HepG2 (cell line): ENCODE measurements at regions not wholly inside any gene's neighbourhood (a gene's known extent, or its start where the extent isn't known, plus 50 kb on each side); places are given as distances from the start of the nearest gene placed in this dataset.

Experiments
- ATAC-seq: fragments of 200-7000 bp; cut with Tn5 transposase; 3 replicates; pipeline ENCODE4 v1.9.1; 2020; ENCODE audit warnings: mild to moderate bottlenecking, moderate library complexity
- BruUV-seq: library from RNA; stranded (reverse); fragments of 400-500 nt; replicated peaks from 2 replicates; lab custom pipeline; 2021; lab: Mats Ljungman, UMichigan
- CTCF ChIA-PET: fragments of 300-600 bp; formaldehyde crosslinking; extraction: SDS; loops from one replicate; lab custom pipeline; 2021; ENCODE audit warnings: low total read pairs, inconsistent platforms, low intra/inter-chr PET ratio; lab: Yijun Ruan, JAX
- POLR2A ChIA-PET: fragments of 350-600 bp; sonication (Branson Sonifier 250); formaldehyde crosslinking; loops from one replicate; lab custom pipeline; 2020; ENCODE audit warnings: antibody characterized with exemption, inconsistent platforms; lab: Yijun Ruan, JAX
- DNase-seq: peaks from one replicate; pipeline ENCODE4 v3.0.0-alpha.2; 2015; ENCODE audit warnings: low spot score
- FAIRE-seq: peaks from 3 replicates; lab custom pipeline; 2011; peaks lifted over from hg19 to GRCh38; lab: Jason Lieb, UNC
- H2AFZ ChIP-seq: one replicate; pipeline ENCODE4 v1.6.1; 2011; ENCODE audit warnings: low read length, inconsistent platforms
- H3K27ac ChIP-seq: fragments of 300-600 bp; 3 replicates; pipeline ENCODE4 v1.8.0; 2011; ENCODE audit warnings: mixed run types, mild to moderate bottlenecking, mixed read lengths, low read length, inconsistent platforms; ENCODE audit not compliant: insufficient read depth; ENCODE audit errors: extremely low read length
- H3K27me3 ChIP-seq, 2 experiments: fragments of 200-600 bp in 1 of 2; 2 replicates in 1 of 2; 3 replicates in 1 of 2; pipeline versions ENCODE4 v1.6.0 to v1.8.0; 2011; ENCODE audit warnings: low read length in 2 of 2, mild to moderate bottlenecking in 2 of 2, moderate library complexity in 2 of 2, inconsistent platforms in 1 of 2; ENCODE audit not compliant: insufficient read depth in 2 of 2, control insufficient read depth in 1 of 2
- H3K36me3 ChIP-seq, 2 experiments: fragments of 200-600 bp in 1 of 2; replicated peaks in 1 of 2; 2 replicates in 1 of 2; 3 replicates in 1 of 2; pipeline versions ENCODE4 v1.5.1 to v1.8.0; 2011; ENCODE audit warnings: low read length in 2 of 2, inconsistent platforms in 1 of 2; ENCODE audit not compliant: insufficient read depth in 2 of 2, control insufficient read depth in 1 of 2
- H3K4me1 ChIP-seq: 2 replicates; pipeline ENCODE4 v1.5.1; 2012; ENCODE audit warnings: low read length, inconsistent platforms; ENCODE audit not compliant: insufficient read depth
- H3K4me2 ChIP-seq: 2 replicates; pipeline ENCODE4 v1.6.0; 2011; ENCODE audit warnings: low read depth, low read length, inconsistent platforms
- H3K4me3 ChIP-seq, 3 experiments: fragments of 200-600 bp in 1 of 3; sonication (generic), shearing (Covaris generic) in 1 of 3; replicated peaks in 1 of 3; 2 replicates each; pipeline ENCODE4 v1.5.1; 2011 to 2016; ENCODE audit warnings: low read length in 3 of 3, inconsistent platforms in 2 of 3, low read depth in 2 of 3, mild to moderate bottlenecking in 2 of 3, control low read depth in 1 of 3, mixed read lengths in 1 of 3; ENCODE audit not compliant: insufficient read depth in 1 of 3
- H3K79me2 ChIP-seq: one replicate; pipeline ENCODE4 v1.6.1; 2011; ENCODE audit warnings: low read length, inconsistent platforms; ENCODE audit not compliant: insufficient read depth
- H3K9ac ChIP-seq: 2 replicates; pipeline ENCODE4 v1.6.0; 2011; ENCODE audit warnings: mild to moderate bottlenecking, low read depth, low read length, inconsistent platforms; ENCODE audit not compliant: insufficient read depth
- H3K9me3 ChIP-seq: 2 replicates; pipeline ENCODE4 v1.5.1; 2012; ENCODE audit warnings: mild to moderate bottlenecking, low read length
- H4K20me1 ChIP-seq: 2 replicates; pipeline ENCODE4 v1.6.0; 2011; ENCODE audit warnings: inconsistent platforms, mild to moderate bottlenecking, low read length, moderate library complexity; ENCODE audit not compliant: insufficient read depth
- MAFK ChIP-seq, 2 experiments: IDR thresholded peaks in 1 of 2; conservative IDR thresholded peaks in 1 of 2; 2 replicates each; pipeline ENCODE4 v1.6.1; 2011; ENCODE audit warnings: improper control_type of control experiment in 2 of 2, low read length in 2 of 2
- SSRP1 ChIP-seq: IDR thresholded peaks from 2 replicates; pipeline ENCODE4 v1.6.1; 2016; ENCODE audit warnings: control low read depth
- U2AF1 ChIP-seq: fragments of 200-400 bp; formaldehyde crosslinking; optimal IDR thresholded peaks from 2 replicates; pipeline ENCODE3; 2017; ENCODE audit warnings: mild to moderate bottlenecking, low read depth, low read length
- ZNF160 ChIP-seq: sonication (generic); formaldehyde crosslinking; IDR thresholded peaks from 2 replicates; pipeline ENCODE4 v1.8.0; 2022; ENCODE audit warnings: mild to moderate bottlenecking, inconsistent platforms, missing genetic modification reagents
- ZNF224 ChIP-seq: sonication (generic); formaldehyde crosslinking; IDR thresholded peaks from 2 replicates; pipeline ENCODE4 v1.5.0; 2020; ENCODE audit warnings: mild to moderate bottlenecking, missing genetic modification reagents
- ZNF720 ChIP-seq: sonication (generic); formaldehyde crosslinking; IDR thresholded peaks from 2 replicates; pipeline ENCODE4 v1.4.0; 2020; ENCODE audit warnings: missing genetic modification reagents
- ZSCAN29 ChIP-seq: sonication (generic); formaldehyde crosslinking; conservative IDR thresholded peaks from 2 replicates; pipeline ENCODE4 v1.4.0; 2020; ENCODE audit warnings: mild to moderate bottlenecking, missing genetic modification reagents
- WGBS: methylation state at CpG from one replicate; pipeline ENCODE4 v1.1.6; 2017; ENCODE audit warnings: low lambda C conversion rate; 5-methylcytosine and 5-hydroxymethylcytosine counted together
- in situ Hi-C: cut with HindIII; loops from 2 replicates; pipeline ENCODE4 v1.10.0; 2017; ENCODE audit warnings: low pct_unique_long_range_greater_than_20kb; ENCODE audit not compliant: extremely low pct_ligation_motif_present
- intact Hi-C: fragments of 100-400 bp; cut with micrococcal nuclease; formaldehyde crosslinking; loops from one replicate; pipeline ENCODE4 v1.10.0; 2022; ENCODE audit not compliant: unreplicated experiment
- TF ChIP-seq, protein P1 (sequence below): sonication (generic); formaldehyde crosslinking; IDR thresholded peaks from 2 replicates; pipeline ENCODE4 v1.4.0; 2020; ENCODE audit warnings: mild to moderate bottlenecking, missing genetic modification reagents, borderline replicate concordance
- TF ChIP-seq, protein P2 (sequence below): sonication (generic); formaldehyde crosslinking; IDR thresholded peaks from 2 replicates; pipeline ENCODE4 v1.4.0; 2020; ENCODE audit warnings: missing genetic modification reagents, borderline replicate concordance
- TF ChIP-seq, protein P3 (sequence below): sonication (generic); formaldehyde crosslinking; IDR thresholded peaks from 2 replicates; pipeline ENCODE4 v1.5.1; 2020; ENCODE audit warnings: mild to moderate bottlenecking, missing genetic modification reagents, moderate library complexity

DNA sequence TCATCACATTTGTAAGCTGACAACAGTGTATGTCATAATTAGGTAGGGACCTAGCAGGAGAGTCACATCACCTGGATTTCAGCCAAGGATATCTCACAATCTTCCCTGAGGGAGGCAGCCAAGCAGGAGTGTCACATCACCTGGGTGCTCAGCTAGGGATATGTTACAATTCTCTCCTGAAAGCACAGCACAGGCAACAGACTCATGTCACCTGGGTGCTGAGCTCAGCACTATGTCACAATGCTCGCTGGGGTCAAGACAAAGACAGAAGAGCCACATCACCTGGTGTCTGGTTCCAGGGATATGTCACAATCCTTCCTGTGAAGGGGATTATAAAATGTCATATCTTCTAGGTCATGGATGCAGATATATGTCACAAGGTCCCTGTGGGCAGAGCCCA is 123.7 kb downstream of the ZNF675 start:
- intact Hi-C loops: no loop called here
- ATAC-seq (no peak), FAIRE-seq (no peak), DNase-seq (no peak)
- Histone ChIP-seq H3K36me3 (no peaks in the 10 kb centered on the region), H3K9me3 (peaks cover 95% of the 10 kb centered on the region), H3K4me2 (no peak overlapping the region), H3K79me2 (no peaks in the 10 kb centered on the region), H3K4me3 (no peak overlapping the region), H3K27ac (no peak overlapping the region), H2AFZ (no peak overlapping the region), H4K20me1 (no peaks in the 10 kb centered on the region), H3K9ac (no peak overlapping the region), H3K27me3 (no peaks in the 10 kb centered on the region), H3K4me1 (no peaks in the 10 kb centered on the region)
- no peak for TF ChIP-seq ZNF720
- TF ChIP-seq MAFK (conservative IDR thresholded peaks at IDR 0.05 in 1 of 2, IDR thresholded peaks at IDR 0.05 in 1 of 2; ENCODE audit: low read length in 2 of 2): peak; percentile 21 to 53; a peak in 2 of 4 replicates
- ChIA-PET CTCF (no interaction called here), POLR2A (no interaction called here)
- no CpG with 5 or more reads among the region's 1 CpG for WGBS
- BruUV-seq: no TSS peak
- in situ Hi-C loops: no loop called here

DNA sequence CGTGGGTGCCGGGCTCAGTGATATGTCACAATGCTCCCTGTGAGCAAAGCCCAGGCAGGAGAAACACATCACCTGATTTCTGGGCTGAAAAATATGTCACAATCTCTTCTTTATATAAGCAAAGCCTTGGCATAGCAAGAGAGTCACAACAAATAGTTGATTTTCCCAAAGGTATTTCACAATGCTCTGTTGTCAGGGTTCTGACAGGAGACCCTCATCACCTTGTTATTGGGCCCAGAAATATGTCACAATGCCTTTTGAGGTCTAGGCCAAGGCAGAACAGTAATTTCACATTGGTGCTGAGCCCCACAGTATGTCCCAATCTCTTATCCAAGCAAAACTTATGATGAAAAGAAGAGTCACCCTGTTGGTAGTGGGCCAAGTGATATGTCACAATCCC is 125.7 kb downstream of the ZNF675 start:
- Histone ChIP-seq H4K20me1 (no peaks in the 10 kb centered on the region), H2AFZ (no peak overlapping the region), H3K9ac (no peak overlapping the region), H3K4me1 (no peaks in the 10 kb centered on the region), H3K4me3 (no peak overlapping the region), H3K36me3 (no peaks in the 10 kb centered on the region), H3K9me3 (peaks cover 95% of the 10 kb centered on the region), H3K79me2 (no peaks in the 10 kb centered on the region)
- POLR2A ChIA-PET: no interaction called here
- ATAC-seq (no peak), FAIRE-seq (no peak), DNase-seq (no peak)
- BruUV-seq: no TSS peak
- TF ChIP-seq U2AF1 (no peak), ZNF160 (CRISPR knock-in tag) (no peak), ZNF224 (no peak), SSRP1 (no peak), ZSCAN29 (no peak)
- TF ChIP-seq, protein P1, sequence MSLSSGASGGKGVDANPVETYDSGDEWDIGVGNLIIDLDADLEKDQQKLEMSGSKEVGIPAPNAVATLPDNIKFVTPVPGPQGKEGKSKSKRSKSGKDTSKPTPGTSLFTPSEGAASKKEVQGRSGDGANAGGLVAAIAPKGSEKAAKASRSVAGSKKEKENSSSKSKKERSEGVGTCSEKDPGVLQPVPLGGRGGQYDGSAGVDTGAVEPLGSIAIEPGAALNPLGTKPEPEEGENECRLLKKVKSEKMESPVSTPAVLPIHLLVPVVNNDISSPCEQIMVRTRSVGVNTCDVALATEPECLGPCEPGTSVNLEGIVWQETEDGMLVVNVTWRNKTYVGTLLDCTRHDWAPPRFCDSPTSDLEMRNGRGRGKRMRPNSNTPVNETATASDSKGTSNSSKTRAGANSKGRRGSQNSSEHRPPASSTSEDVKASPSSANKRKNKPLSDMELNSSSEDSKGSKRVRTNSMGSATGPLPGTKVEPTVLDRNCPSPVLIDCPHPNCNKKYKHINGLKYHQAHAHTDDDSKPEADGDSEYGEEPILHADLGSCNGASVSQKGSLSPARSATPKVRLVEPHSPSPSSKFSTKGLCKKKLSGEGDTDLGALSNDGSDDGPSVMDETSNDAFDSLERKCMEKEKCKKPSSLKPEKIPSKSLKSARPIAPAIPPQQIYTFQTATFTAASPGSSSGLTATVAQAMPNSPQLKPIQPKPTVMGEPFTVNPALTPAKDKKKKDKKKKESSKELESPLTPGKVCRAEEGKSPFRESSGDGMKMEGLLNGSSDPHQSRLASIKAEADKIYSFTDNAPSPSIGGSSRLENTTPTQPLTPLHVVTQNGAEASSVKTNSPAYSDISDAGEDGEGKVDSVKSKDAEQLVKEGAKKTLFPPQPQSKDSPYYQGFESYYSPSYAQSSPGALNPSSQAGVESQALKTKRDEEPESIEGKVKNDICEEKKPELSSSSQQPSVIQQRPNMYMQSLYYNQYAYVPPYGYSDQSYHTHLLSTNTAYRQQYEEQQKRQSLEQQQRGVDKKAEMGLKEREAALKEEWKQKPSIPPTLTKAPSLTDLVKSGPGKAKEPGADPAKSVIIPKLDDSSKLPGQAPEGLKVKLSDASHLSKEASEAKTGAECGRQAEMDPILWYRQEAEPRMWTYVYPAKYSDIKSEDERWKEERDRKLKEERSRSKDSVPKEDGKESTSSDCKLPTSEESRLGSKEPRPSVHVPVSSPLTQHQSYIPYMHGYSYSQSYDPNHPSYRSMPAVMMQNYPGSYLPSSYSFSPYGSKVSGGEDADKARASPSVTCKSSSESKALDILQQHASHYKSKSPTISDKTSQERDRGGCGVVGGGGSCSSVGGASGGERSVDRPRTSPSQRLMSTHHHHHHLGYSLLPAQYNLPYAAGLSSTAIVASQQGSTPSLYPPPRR (CRISPR knock-in tag): no peak
- TF ChIP-seq, protein P2, sequence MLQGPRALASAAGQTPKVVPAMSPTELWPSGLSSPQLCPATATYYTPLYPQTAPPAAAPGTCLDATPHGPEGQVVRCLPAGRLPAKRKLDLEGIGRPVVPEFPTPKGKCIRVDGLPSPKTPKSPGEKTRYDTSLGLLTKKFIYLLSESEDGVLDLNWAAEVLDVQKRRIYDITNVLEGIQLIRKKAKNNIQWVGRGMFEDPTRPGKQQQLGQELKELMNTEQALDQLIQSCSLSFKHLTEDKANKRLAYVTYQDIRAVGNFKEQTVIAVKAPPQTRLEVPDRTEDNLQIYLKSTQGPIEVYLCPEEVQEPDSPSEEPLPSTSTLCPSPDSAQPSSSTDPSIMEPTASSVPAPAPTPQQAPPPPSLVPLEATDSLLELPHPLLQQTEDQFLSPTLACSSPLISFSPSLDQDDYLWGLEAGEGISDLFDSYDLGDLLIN (CRISPR knock-in tag): no peak
- TF ChIP-seq, protein P3, sequence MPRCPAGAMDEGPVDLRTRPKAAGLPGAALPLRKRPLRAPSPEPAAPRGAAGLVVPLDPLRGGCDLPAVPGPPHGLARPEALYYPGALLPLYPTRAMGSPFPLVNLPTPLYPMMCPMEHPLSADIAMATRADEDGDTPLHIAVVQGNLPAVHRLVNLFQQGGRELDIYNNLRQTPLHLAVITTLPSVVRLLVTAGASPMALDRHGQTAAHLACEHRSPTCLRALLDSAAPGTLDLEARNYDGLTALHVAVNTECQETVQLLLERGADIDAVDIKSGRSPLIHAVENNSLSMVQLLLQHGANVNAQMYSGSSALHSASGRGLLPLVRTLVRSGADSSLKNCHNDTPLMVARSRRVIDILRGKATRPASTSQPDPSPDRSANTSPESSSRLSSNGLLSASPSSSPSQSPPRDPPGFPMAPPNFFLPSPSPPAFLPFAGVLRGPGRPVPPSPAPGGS (CRISPR knock-in tag): no peak
- TF ChIP-seq, all 625 proteins: peak for 0
- intact Hi-C loops (no loop called here), in situ Hi-C loops (no loop called here)
- CTCF ChIA-PET: no interaction called here
- 0% methylated on average over 2 of the region's 2 CpGs for WGBS
- H3K27me3 ChIP-seq: no peaks in the 10 kb centered on the region
- no peak overlapping the region for H3K27ac ChIP-seq
- H3K4me2 ChIP-seq: no peak overlapping the region
